Caco-2 (cell line): ENCODE measurements at regions not wholly inside any gene's neighbourhood (a gene's known extent, or its start where the extent isn't known, plus 50 kb on each side); places are given as distances from the start of the nearest gene placed in this dataset.
"Not testable (repeated sequence)": the region's sequence is repeated elsewhere in the genome, so short reads cannot be mapped to it uniquely, and the experiment has no call there.

Source experiments
- BruUV-seq: library from RNA; stranded (reverse); fragments of 400-500 nt; replicated peaks from 2 replicates; lab custom pipeline; 2021; lab: Mats Ljungman, UMichigan
- CTCF ChIA-PET: fragments of 300-600 bp; sonication (Branson Sonifier 250); formaldehyde crosslinking; loops from one replicate; lab custom pipeline; 2022; ENCODE audit warnings: antibody characterized with exemption; lab: Charles Lee
- POLR2A ChIA-PET: fragments of 300-600 bp; sonication (Branson Sonifier 250); formaldehyde crosslinking; loops from one replicate; lab custom pipeline; 2022; ENCODE audit warnings: antibody characterized with exemption; lab: Charles Lee
- DNase-seq, 2 experiments: peaks; one replicate each; pipeline versions ENCODE4 v3.0.0 to v3.0.0-alpha.2; 2020 to 2022
- H3K27me3 ChIP-seq: replicated peaks from 2 replicates; pipeline ENCODE4 v1.6.0; 2011; ENCODE audit warnings: low read length; ENCODE audit not compliant: control insufficient read depth, insufficient read depth
- H3K36me3 ChIP-seq: 2 replicates; pipeline ENCODE4 v1.5.1; 2011; ENCODE audit warnings: low read length; ENCODE audit not compliant: control insufficient read depth, insufficient read depth
- H3K4me1 ChIP-seq: fragments of 250-450 bp; sonication (Bioruptor Pico); 2 replicates; pipeline ENCODE4 v1.5.1; 2020; ENCODE audit warnings: mild to moderate bottlenecking
- H3K4me3 ChIP-seq: 2 replicates; pipeline ENCODE4 v1.5.1; 2011; ENCODE audit warnings: low read depth, mild to moderate bottlenecking, control low read depth, low read length
- H3K9me3 ChIP-seq: fragments of 250-450 bp; sonication (Bioruptor Pico); 2 replicates; pipeline ENCODE4 v1.5.1; 2020; ENCODE audit warnings: mild to moderate bottlenecking, moderate library complexity
- H3K27ac Mint-ChIP-seq: one replicate; pipeline ENCODE4 v1.8.0; 2022; ENCODE audit warnings: mixed read lengths; ENCODE audit not compliant: unreplicated experiment
- H3K27me3 Mint-ChIP-seq: one replicate; pipeline ENCODE4 v1.8.0; 2022; ENCODE audit warnings: mixed read lengths; ENCODE audit not compliant: insufficient read depth, unreplicated experiment
- H3K36me3 Mint-ChIP-seq: one replicate; pipeline ENCODE4 v1.8.0; 2022; ENCODE audit warnings: mild to moderate bottlenecking, mixed read lengths; ENCODE audit not compliant: insufficient read depth, unreplicated experiment
- H3K4me1 Mint-ChIP-seq: one replicate; pipeline ENCODE4 v1.8.0; 2022; ENCODE audit warnings: low read depth, mixed read lengths; ENCODE audit not compliant: unreplicated experiment
- H3K4me3 Mint-ChIP-seq: one replicate; pipeline ENCODE4 v1.8.0; 2022; ENCODE audit warnings: mild to moderate bottlenecking, moderate library complexity, mixed read lengths; ENCODE audit not compliant: unreplicated experiment
- H3K9me3 Mint-ChIP-seq: one replicate; pipeline ENCODE4 v1.8.0; 2022; ENCODE audit warnings: mixed read lengths; ENCODE audit not compliant: unreplicated experiment
- intact Hi-C: fragments of 100-400 bp; cut with micrococcal nuclease; formaldehyde crosslinking; loops from one replicate; pipeline ENCODE4 v1.10.0; 2022; ENCODE audit not compliant: unreplicated experiment
- TF ChIP-seq, protein P1 (sequence below), 2 experiments: fragments of 200-600 bp in 1 of 2; IDR thresholded peaks; 1 replicate in 1 of 2; 2 replicates in 1 of 2; pipeline versions ENCODE4 v1.5.1 to v1.8.0; 2011 to 2022; ENCODE audit warnings: antibody characterized with exemption in 1 of 2, control low read depth in 1 of 2, inconsistent platforms in 1 of 2, low read depth in 1 of 2, low read length in 1 of 2, mild to moderate bottlenecking in 1 of 2, moderate library complexity in 1 of 2; ENCODE audit not compliant: insufficient read depth in 1 of 2, severe bottlenecking in 1 of 2, unreplicated experiment in 1 of 2

DNA sequence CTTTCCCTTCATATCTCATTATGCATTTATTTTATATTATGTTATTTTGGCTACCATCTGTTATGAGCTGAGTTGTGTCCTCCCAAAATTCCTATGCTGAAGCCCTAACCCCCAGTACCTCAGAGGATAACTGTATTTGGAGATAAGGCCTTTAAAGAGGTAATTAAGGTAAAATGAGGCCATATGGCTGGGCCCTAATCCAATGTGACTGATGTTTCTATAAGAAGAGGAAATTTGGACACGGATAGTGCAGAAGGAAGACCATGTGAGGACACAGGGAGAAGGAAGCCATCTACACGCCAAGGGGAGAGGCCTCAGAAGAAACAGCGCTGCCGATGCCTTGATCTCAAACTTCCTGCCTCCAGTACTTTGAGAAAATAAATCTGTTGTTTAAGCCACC is 557.7 kb upstream of the CDH5 start:
- BruUV-seq, result no TSS peak
- Histone ChIP-seq H3K36me3 (no peaks in the 10 kb centered on the region), H3K9me3 (no peaks in the 10 kb centered on the region), H3K4me1 (no peaks in the 10 kb centered on the region), H3K4me3 (no peak overlapping the region), H3K27me3 (no peaks in the 10 kb centered on the region)
- Mint-ChIP-seq H3K27me3 (peaks cover 23% of the 10 kb centered on the region), H3K9me3 (no peaks in the 10 kb centered on the region), H3K4me3 (no peak overlapping the region), H3K27ac (no peak overlapping the region), H3K36me3 (no peaks in the 10 kb centered on the region), H3K4me1 (no peaks in the 10 kb centered on the region)
- no peak for DNase-seq
- TF ChIP-seq, protein P1, sequence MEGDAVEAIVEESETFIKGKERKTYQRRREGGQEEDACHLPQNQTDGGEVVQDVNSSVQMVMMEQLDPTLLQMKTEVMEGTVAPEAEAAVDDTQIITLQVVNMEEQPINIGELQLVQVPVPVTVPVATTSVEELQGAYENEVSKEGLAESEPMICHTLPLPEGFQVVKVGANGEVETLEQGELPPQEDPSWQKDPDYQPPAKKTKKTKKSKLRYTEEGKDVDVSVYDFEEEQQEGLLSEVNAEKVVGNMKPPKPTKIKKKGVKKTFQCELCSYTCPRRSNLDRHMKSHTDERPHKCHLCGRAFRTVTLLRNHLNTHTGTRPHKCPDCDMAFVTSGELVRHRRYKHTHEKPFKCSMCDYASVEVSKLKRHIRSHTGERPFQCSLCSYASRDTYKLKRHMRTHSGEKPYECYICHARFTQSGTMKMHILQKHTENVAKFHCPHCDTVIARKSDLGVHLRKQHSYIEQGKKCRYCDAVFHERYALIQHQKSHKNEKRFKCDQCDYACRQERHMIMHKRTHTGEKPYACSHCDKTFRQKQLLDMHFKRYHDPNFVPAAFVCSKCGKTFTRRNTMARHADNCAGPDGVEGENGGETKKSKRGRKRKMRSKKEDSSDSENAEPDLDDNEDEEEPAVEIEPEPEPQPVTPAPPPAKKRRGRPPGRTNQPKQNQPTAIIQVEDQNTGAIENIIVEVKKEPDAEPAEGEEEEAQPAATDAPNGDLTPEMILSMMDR (IDR thresholded peaks at IDR 0.05; ENCODE audit: insufficient read depth in 1 of 2, low read depth in 1 of 2, low read length in 1 of 2, severe bottlenecking in 1 of 2, unreplicated experiment in 1 of 2), result no peak
- POLR2A ChIA-PET, result no interaction called here
- CTCF ChIA-PET, result no interaction called here
- intact Hi-C loops, result no loop called here

DNA sequence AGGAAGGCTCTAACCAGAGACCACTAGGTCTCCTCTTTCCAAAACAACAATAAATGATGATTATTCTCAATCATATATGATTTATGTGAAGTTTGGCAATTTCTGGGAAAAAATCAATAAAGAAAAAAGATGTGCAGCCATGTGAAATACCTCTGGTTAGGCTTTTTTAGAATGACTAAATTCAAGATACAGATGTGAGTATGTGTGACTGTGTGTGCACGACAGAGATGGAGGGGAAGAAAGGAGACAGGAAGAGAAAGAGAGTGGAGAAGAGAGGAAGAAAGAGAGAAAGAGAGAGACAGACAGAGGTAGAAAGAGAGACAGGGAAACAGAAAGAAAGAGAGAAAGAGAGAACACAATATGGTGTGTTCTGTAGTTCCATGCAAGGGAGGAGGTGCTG is 558.6 kb upstream of the CDH5 start:
- Histone ChIP-seq H3K27me3 (peaks cover 1% of the 10 kb centered on the region; the same call in 1 of the 2 replicates), H3K4me1 (no peaks in the 10 kb centered on the region), H3K36me3 (no peaks in the 10 kb centered on the region), H3K9me3 (no peaks in the 10 kb centered on the region), H3K4me3 (no peak overlapping the region)
- Mint-ChIP-seq H3K27ac (no peak overlapping the region), H3K4me1 (no peaks in the 10 kb centered on the region), H3K9me3 (no peaks in the 10 kb centered on the region), H3K27me3 (peaks cover 22% of the 10 kb centered on the region), H3K4me3 (no peak overlapping the region), H3K36me3 (no peaks in the 10 kb centered on the region)
- ChIA-PET POLR2A (no interaction called here), CTCF (no interaction called here)
- BruUV-seq, result no TSS peak
- intact Hi-C loops, result no loop called here
- no peak for DNase-seq
- TF ChIP-seq, protein P1 (IDR thresholded peaks at IDR 0.05; ENCODE audit: insufficient read depth in 1 of 2, low read depth in 1 of 2, low read length in 1 of 2, severe bottlenecking in 1 of 2, unreplicated experiment in 1 of 2), result no peak

DNA sequence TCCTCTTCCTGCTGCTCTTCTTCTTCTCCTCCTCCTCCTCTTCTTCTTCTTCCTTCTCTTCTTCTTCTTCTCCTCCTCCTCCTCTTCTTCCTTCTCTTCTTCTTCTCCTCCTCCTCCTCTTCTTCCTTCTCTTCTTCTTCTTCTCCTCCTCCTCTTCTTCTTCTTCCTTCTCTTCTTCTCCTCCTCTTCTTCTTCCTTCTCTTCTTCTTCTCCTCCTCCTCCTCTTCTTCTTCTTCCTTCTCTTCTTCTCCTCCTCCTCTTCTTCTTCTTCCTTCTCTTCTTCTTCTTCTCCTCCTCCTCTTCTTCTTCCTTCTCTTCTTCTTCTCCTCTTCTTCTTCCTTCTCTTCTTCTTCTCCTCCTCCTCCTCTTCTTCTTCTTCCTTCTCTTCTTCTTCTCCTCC is 560.8 kb upstream of the CDH5 start:
- H3K27ac Mint-ChIP-seq, H3K4me1 ChIP-seq, CTCF ChIA-PET, H3K4me1 Mint-ChIP-seq, H3K36me3 Mint-ChIP-seq, H3K9me3 ChIP-seq, H3K4me3 ChIP-seq, H3K36me3 ChIP-seq, BruUV-seq, H3K27me3 ChIP-seq, intact Hi-C loops, H3K4me3 Mint-ChIP-seq, H3K9me3 Mint-ChIP-seq, POLR2A ChIA-PET, DNase-seq: not testable (repeated sequence)
- H3K27me3 Mint-ChIP-seq, result peaks cover 22% of the 10 kb centered on the region

DNA sequence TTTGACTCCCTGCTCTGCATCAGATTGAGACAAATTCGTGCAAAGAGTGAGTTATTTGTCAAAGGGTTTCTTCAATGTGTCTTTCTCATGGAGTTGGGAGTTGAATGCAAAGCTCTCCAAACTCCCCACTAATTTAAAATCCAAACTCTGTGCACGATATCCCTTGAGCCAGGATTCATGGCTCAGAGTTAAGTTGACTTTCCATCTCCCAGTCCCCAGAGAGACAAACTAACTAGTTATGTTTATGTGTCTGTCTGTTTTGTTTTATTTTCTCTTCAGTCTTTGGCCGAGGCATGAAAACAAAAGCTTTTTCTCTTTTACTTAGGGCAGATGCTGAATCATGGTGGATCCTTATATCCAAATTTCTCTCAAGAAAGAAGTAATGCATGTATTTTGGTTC is 570.0 kb upstream of the CDH5 start:
- Histone ChIP-seq H3K9me3 (no peaks in the 10 kb centered on the region; the same call in 1 of the 2 replicates), H3K36me3 (no peaks in the 10 kb centered on the region), H3K27me3 (no peaks in the 10 kb centered on the region), H3K4me1 (no peaks in the 10 kb centered on the region), H3K4me3 (no peak overlapping the region)
- H3K27me3 Mint-ChIP-seq, result peaks cover 9% of the 10 kb centered on the region
- H3K36me3 Mint-ChIP-seq, result no peaks in the 10 kb centered on the region
- H3K9me3 Mint-ChIP-seq, result no peaks in the 10 kb centered on the region
- H3K4me1 Mint-ChIP-seq, result no peaks in the 10 kb centered on the region
- POLR2A ChIA-PET, result no interaction called here
- H3K27ac Mint-ChIP-seq, result no peak overlapping the region
- CTCF ChIA-PET, result no interaction called here
- no peak for DNase-seq
- BruUV-seq, result no TSS peak
- TF ChIP-seq, protein P1 (IDR thresholded peaks at IDR 0.05; ENCODE audit: insufficient read depth in 1 of 2, low read depth in 1 of 2, low read length in 1 of 2, severe bottlenecking in 1 of 2, unreplicated experiment in 1 of 2), result no peak
- no peak overlapping the region for H3K4me3 Mint-ChIP-seq
- intact Hi-C loops, result no loop called here
